Coronary artery (tissue), 2 donors: ENCODE measurements at regions not wholly inside any gene's neighbourhood (a gene's known extent, or its start where the extent isn't known, plus 50 kb on each side); places are given as distances from the start of the nearest gene placed in this dataset.

Experiments
- DNase-seq: peaks from one replicate; pipeline ENCODE4 v3.0.0-alpha.2; 2017; ENCODE audit warnings: low spot score
- H3K27ac ChIP-seq, 2 donors: fragments of 200-600 bp; sonication (generic); one replicate each; pipeline ENCODE4 v1.5.1; 2016 to 2019
- H3K4me3 ChIP-seq: fragments of 200-600 bp; sonication (generic); 2 replicates; pipeline ENCODE4 v1.5.1; 2016; ENCODE audit warnings: mild to moderate bottlenecking, moderate library complexity
- TF ChIP-seq, protein P1 (sequence below): fragments of 200-600 bp; sonication (generic); IDR thresholded peaks from one replicate; pipeline ENCODE4 v1.5.1; 2019; ENCODE audit warnings: antibody characterized with exemption

DNA sequence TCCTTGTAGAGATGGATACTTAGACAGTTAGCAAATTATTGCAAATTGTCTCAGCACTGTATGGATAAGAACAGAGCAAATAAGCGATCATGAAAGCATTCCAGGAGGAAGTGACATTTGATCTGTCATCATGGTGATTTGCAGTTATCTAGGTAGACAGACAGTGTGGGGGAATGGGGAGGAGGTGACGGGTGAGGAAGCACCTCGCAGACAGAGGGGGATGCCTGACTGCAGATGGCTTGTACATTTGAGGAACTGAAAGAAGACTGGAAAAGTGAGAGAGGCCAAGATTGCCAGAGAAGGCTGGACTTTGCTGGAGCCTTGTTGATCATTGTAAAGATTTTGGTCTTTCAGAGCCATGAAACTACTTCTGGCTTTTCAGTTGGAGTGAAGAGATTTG lies 318.2 kb upstream of the CELF2 start:
- DNase-seq = no peak
- Histone ChIP-seq H3K4me3 (no peak overlapping the region), H3K27ac (no peak overlapping the region)
- TF ChIP-seq, protein P1, sequence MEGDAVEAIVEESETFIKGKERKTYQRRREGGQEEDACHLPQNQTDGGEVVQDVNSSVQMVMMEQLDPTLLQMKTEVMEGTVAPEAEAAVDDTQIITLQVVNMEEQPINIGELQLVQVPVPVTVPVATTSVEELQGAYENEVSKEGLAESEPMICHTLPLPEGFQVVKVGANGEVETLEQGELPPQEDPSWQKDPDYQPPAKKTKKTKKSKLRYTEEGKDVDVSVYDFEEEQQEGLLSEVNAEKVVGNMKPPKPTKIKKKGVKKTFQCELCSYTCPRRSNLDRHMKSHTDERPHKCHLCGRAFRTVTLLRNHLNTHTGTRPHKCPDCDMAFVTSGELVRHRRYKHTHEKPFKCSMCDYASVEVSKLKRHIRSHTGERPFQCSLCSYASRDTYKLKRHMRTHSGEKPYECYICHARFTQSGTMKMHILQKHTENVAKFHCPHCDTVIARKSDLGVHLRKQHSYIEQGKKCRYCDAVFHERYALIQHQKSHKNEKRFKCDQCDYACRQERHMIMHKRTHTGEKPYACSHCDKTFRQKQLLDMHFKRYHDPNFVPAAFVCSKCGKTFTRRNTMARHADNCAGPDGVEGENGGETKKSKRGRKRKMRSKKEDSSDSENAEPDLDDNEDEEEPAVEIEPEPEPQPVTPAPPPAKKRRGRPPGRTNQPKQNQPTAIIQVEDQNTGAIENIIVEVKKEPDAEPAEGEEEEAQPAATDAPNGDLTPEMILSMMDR = no peak

DNA sequence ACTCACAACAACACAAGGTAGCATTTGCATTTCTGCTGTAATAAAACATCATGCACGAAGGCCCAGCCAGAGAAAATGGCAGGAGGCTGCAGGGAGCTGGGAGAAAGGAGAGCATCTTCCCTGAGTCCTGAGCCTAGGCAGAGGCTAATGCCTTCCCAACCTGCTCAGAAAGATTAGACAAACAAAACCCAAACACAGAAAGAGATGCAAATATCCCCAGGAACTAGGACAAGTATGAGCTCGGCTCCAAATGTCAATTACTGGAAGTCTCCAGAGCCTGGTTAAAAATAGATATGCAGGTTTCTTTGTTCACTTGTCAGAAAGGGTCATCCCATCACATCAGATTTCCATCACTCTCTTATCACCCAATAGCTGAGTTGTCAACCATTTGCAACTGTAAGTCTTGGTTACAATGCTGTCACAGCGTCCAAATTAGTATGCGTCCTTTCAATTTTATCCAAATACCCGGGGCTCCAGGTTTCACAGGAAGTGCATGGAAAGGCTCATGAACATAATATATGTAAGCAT lies 316.5 kb upstream of the CELF2 start:
- DNase-seq = no peak
- Histone ChIP-seq H3K4me3 (no peak overlapping the region), H3K27ac (no peak overlapping the region)
- TF ChIP-seq, protein P1 = no peak

DNA sequence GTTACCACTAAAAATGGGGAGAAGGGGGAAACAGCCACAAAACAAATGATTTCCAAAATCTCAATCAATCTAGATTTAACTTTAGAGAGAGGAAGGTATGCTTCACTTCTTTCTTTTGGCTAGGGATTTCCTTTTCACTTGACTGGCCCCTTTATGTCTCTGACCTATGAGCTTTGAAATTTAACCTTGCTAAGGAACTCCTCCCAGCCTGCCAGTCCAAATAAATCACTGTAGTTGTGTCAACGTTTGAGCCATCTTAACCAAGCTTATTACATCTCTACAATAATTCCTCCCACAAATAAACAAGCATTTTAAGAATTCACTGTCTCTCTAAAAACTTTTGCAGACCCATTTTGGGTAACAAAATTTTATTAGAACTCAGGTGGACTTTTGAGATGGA lies 315.5 kb upstream of the CELF2 start:
- DNase-seq = no peak
- H3K4me3 ChIP-seq = no peak overlapping the region
- no peak overlapping the region for H3K27ac ChIP-seq
- TF ChIP-seq, protein P1 = no peak

DNA sequence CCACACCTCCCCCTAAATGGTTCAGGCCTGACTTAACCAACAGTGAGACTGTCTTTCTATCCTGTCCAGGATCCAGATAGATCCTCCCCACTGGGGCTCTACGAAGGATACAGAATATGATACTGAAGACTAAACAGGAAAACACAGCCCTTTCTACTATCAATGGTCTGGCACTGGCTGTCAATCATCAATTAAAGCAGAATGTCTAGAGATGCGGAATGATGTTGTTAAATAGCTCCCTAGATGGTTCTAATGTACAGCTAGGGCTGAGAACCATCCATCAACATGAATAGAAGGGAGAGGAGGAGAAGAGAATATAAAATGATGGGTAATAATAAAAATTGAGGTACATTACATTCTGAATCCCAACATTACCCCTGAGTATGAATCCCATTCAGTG lies 314.3 kb upstream of the CELF2 start:
- Histone ChIP-seq H3K4me3 (no peak overlapping the region), H3K27ac (no peak overlapping the region)
- no peak for DNase-seq
- TF ChIP-seq, protein P1 = no peak

DNA sequence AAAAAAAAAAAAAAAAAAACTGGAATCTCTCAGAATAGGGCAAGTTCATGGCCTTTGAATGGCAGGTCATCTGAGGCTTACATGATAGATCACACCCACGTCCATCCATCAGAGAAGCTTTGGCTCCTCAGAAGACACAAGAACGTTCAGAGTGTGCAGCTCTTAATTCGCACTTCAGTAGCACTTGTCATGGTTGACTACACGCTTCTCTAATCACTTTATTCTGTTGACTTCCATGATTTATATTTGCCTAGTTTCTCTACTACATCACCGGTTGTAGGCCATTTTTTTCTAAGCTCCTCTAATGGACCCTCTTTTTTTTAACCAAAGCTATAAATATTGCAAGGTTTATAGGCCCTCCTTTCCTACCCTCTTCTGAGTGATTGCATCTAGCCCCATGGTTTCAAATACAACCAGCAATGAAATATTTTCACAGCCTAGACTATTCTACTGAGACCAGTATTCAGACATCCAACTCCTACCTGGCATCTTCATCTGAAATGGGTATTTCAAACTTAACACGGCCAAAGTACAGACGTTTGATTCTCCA lies 305.4 kb upstream of the CELF2 start:
- Histone ChIP-seq H3K4me3 (no peak overlapping the region), H3K27ac (no peak overlapping the region)
- no peak for DNase-seq
- TF ChIP-seq, protein P1 = no peak

DNA sequence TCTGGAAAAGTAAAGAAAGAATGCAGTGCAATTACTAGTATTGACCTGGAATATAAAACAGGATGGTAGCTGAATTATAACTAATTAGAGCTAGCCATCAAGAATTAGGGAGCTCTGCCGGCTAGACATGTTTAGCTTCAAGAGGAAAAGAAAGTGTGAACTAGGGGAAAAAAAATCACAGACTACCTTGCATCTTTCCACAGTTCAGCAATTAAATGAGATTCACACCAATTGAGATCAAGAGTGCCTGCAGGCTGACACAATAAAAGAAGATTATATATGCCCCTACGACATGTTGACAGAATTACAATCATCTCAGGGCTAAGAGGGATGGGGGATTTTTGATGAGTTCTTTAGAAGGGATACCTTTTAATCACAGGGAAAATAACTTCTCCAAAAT lies 303.3 kb upstream of the CELF2 start:
- Histone ChIP-seq H3K4me3 (no peak overlapping the region), H3K27ac (no peak overlapping the region)
- TF ChIP-seq, protein P1 = no peak
- no peak for DNase-seq

DNA sequence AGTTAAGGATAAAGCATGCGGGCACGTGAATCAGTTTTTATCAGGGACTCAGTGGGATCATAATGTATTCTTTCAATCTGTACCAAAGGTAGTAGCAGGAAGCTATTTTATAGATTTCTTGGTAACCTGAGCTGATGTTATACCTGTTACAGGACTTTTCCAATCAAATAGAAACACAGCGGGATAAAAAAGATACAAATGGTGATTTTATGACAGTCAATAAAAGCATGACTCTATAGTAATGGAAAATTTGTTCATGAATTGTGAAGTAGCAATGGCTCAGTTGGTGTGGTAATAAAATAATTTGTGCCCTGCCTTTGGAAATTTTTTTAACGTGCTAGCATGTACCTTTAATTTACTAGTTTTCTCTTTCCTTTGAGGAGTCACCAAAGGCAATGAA lies 300.7 kb upstream of the CELF2 start:
- Histone ChIP-seq H3K27ac (no peak overlapping the region), H3K4me3 (no peak overlapping the region)
- TF ChIP-seq, protein P1 = no peak
- DNase-seq = no peak
